ENCODE measurements at regions not wholly inside any gene's neighbourhood (a gene's known extent, or its start where the extent isn't known, plus 50 kb on each side); places are given as distances from the start of the nearest gene placed in this dataset.
"Not testable (repeated sequence)": the region's sequence is repeated elsewhere in the genome, so short reads cannot be mapped to it uniquely, and the experiment has no call there.

DNA sequence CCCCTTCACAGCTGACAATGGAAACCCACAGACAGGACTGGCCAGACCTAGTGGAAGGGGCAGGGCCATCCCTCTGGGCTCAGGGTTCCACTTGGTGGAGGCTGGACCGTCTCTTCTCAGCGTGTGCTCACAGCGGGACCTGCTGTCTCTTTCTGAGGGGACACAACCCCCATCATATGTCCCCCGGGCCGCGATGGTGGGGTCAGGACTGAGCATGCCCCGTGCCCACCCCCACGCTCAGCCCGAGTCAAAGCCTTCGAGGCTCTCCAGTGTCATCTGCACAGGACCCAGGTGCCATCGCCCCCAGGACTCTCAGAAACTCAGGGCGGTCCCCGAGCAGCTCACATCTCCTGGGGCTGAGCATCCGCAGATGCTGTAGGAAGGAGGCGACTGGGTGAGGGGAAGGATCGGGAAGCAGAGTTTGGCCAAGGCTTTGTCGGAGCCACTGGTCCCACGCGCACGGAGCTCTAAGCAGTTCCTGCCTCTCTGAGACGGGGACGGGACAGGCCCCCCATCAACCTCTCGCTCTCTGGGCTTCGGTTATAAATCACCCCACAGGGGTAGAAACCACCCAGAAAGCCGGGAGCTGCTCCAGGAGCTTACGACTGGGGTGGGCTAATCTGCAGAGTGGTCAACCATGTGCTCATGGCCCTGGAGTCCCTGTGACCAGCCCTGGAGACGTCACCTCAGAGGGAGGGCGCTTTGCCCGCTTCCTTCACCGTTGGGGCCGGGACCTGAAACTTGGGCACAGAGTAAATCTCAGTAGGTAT lies 183.4 kb upstream of the SULF2 start:
- no peak for DNase-seq (ENCODE audit: low read depth in 2 of 2)

DNA sequence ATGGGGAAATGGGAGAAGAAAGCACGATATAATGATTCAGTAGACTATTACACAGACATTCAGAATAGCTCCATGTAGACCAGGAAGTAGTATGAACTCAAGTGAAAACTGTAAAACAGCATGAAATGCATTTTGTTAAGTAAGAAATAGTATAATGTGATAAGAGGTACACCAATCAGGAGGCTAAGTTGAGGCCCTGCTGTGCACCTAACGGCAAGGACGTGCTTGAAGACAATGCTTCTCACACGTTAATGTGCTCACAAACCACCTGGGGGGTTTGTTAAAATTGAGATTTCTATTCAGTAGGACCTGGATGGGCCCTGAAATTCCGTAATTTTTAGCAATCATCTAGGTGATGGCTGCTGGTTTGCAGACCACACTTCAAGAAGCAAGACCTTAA lies 178.9 kb upstream of the SULF2 start:
- no peak for DNase-seq (ENCODE audit: low read depth in 2 of 2)

DNA sequence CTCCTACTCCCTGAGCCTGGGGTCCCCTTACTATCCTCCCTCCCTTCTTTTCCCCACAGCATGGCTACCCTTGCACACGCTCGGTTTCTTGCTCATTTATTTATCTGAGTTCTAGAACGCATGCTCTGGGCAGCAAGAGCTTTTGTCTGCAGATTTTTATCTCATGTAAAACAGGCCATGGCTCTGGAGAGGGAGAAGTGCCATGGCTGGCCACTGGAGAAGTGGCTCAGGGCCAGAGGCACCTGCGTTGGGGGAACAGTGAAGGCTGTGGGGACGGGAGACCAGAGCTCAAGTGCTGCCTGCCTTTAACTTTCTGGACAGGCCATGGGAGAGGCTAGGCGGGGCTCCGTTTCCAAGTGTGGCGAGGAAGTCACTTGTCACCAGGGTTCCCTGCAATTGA lies 177.7 kb upstream of the SULF2 start:
- DNase-seq (ENCODE audit: low read depth in 2 of 2), result no peak

DNA sequence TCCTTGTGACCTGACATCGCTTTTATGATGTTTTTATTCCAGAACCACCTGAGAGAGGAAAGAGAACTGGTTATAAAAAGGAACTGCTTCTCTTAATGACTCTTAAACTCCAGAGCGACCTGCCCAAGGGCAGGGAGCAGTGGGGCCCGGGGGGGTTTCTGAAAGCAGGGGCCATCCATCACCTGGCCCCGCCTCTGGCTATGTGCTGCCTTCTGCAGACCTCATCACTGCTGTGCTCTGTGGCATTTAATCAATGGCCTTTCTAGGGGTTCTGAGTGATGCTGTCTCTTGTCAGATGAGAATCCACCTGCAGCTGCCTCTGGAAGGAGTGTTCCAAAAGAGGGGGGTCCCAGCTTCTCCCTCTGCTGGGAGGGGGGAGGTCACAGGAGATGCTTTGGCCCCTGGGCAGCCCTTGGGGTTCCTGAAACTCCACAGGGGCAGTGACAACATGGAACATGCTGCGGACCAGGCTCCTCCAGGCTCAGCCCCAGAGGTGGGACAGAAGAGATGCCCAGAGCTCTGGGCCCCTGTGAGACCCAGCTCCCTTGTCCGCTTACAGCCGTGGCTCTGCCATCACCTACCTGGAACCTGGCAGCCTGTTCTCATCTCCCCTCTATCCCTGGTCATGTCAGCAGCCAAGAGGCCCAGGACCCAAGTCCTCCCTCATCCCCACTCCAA lies 177.1 kb upstream of the SULF2 start:
- DNase-seq (ENCODE audit: low read depth in 2 of 2), result no peak

DNA sequence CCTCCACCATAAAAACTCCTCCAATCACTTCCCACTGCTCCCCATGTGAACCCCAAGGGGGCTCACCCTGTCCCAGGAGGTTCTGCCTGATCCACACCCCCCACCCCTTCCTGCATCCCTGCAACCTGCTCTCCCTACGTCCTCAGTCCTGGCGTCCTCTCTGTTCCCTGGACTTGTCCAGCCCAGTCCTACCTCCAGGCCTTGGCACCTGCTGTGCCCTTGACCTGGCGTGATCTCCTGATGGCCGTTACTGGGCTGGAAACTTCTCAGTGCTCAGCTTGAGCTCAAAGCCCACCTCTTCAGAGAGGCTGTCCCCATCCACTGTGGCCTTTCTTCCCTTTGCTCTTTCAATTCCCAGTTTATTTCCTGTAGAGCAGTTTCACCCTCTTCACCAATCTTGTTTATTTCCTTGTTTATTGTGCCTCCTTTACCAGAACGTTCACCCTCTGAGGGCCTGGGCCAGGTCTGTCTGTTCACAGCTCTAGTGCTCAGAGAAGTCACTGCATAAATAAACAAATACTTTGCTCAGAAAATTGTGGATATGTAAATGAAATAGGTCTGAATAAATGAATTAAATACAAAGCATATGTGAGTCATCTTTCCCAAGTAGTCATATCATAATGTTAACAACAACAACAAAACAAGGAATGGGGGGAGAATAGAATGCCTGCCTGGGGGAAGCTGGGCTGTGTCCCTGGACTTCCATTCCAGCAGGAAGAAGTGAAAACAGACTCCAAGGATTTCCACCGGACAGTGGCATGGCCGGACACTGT lies 175.7 kb upstream of the SULF2 start:
- no peak for DNase-seq (ENCODE audit: low read depth in 2 of 2)

DNA sequence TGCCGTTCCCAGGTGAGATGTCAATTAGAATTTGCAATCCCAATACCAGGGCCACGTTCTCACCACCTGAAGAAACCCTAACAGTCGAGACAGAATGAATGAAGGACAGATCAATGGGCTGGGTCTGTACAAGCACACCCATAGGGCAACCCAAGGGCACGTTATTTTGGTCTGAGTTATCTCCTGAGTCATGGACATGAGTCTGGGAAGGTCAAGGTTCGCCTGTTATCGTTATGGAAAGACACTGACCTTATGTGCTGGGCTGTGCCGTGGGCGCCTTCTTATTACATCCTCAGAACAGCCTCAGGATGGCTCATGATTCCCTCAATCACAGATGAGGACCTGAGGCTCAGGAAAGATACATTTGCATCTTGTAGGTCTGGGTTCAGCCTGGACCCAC lies 175.0 kb upstream of the SULF2 start:
- no peak for DNase-seq (ENCODE audit: low read depth in 2 of 2)

DNA sequence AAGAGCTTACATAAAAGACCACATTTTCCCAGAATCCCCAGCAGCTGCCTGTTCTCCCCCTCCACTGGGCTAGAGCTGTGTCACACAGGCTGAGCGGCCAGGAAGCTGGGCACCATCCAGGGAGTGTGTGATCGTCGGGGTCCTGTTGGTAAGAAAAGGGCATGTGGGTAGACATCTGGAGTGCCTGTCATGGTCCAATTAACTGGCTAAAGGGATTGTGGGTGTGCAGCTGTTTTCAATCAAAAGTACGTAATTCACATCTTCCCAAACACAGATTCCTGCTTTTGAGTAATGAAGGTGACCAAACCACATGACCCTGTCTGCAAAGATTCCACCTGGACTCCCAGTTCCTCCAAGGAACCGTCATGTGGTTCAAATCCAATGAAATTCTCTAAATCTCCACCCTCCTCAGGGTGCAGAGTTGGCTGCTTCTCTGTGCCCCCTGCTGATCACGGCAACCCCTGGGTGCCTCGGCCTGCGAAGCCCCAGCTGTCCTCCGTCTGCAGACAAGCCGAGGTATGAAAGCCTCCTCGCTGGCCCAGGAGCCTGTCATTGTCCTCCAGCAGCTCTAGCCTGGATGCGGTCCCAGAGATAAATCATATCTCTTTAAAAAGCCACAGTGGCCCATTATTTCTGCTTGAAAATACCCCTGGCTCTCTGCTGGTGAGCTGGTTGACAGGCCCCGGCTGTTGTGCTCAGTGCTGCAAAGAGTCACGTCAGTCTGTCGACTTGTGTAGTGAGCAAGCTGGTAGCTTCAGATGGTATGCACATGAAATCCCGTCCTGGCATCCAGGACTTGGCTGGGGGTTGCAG lies 172.9 kb upstream of the SULF2 start:
- DNase-seq (ENCODE audit: low read depth in 2 of 2), result not testable (repeated sequence)

DNA sequence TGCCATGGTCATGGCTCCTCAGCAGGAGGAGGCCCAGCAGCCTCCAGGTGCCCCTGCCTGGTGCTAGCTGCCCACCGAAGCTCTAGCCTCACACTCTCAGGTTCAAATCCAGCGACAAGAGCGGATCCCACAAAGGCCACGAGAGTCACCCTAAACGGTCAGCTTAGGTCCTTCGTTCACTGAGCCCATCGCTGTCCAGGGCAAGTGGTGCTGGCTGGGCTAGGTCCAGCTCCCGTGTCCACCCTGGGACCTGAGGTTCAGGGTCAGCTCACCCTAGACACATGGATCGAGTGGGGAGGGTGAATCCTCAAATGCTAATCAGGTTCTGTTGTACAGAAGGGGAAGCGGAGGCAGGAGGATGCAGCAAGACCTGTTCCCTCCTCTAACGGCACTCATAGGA lies 171.9 kb upstream of the SULF2 start:
- no peak for DNase-seq (ENCODE audit: low read depth in 2 of 2)

DNA sequence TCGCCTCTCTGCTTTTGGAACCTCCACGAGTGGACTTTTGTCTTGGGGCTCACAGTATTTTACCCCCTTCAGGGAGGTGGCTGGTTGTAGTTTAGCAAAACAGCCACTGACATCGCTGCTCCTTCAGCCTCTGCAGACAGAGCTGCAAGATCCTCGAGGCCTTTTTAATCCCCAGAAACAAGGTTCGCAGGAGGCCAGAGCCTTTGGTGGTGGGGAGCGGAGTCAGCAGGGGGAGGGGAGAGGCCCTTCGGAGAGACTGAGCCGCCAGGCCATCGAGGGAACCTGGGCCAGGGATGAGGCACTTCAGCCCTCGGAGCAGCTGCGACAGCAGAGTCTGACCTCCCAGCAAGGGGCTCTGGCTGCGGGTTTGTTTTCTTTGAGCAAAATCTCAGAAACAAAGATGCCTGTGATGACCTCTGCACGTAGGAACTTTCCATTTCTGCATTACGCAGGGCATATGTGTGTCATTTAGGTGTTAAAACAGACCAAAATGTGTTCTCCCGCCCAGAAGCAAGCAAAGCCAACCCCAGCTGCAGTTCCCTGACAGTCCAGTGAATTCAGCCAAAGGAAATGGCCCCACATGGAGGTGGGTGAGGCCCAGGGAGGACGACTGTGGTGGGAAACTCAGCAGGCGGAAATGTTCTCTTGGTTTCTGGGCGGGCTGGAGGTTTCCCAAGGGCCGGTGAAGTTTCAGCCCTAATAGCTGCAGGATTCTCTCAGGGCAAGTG lies 171.2 kb upstream of the SULF2 start:
- DNase-seq (ENCODE audit: low read depth in 2 of 2), result no peak

DNA sequence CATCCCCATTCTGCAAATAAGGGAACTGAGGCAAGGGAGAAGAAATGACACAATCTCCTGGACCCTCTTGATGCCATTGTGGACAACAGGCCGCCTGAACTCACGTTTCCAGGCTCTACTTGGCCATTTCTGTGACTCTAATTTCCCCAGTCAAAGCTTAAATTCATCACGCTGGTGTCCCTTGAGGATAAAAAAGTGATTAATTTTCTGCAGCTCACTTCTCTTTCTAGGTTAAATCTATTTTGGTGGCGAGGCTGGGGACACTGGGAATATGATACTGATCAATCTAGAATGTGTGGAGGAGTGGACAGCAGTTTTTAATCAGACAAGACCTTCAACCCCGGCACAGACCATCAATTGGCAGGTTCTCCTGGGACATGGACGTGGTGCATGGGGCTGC lies 168.2 kb upstream of the SULF2 start:
- DNase-seq (ENCODE audit: low read depth in 2 of 2), result no peak

DNA sequence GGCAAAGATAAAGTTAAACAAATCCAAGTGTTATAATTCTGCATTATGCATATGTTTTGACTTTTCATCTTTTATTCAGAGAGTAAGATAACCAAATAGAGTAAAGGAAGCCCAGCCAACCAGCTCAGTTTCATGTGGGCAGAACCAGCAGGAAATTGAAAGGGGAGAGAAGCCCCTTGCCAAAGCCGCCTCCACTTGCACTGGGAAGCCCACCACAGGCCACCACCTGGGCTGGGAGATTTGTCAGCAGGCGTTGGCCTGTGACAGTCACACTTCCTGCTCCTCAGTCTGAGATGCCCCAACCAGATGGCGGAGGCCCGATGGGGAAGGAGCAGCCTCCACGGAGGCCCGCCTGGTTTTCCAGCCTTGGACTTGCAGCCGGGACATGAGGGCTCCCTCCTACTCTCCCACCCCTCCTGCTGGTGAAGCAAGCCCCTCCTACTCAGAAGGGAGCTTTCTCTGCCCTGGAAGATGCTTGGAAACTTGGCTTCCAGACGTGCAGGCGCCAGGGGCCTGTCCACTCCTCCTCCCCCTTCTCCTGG lies 166.8 kb upstream of the SULF2 start:
- DNase-seq (ENCODE audit: low read depth in 2 of 2), result no peak

DNA sequence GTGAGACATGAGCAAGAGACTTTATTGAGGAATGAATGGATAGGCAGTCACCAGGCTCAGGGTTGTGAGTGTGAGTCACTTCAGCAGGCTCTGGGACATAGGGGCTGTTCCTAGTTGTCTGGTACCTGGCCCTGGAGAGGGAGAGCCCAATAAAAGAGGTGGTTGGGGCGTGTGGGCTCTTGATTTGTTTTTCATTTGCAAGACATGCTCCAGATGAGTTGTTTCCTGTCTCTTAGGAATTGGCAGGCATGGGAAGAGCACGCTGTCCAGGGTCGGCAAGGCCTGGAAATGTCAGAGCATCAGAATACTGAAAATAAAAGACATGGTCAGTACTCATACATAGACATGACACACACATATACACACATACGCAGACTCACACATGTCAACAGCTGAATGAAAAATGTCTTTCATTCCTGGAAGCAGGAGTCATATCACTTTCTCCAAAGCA lies 166.3 kb upstream of the SULF2 start:
- no peak for DNase-seq (ENCODE audit: low read depth in 2 of 2)

DNA sequence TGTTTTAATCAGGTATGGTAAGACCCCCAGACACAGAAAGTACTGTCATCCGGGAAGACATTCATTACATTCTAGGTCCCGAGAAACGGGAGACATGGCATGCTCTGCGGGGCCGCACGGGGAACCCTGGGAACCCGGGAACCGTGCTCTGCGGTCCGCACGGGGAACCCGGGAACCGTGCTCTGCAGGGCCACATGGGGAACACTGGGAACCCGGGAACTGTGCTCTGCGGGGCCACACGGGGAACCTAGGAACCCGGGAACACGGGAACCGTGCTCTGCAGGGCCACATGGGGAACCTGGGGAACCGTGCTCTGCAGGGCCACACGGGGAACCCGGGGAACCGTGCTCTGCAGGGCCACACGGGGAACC lies 165.6 kb upstream of the SULF2 start:
- no peak for DNase-seq (ENCODE audit: low read depth in 2 of 2)

DNA sequence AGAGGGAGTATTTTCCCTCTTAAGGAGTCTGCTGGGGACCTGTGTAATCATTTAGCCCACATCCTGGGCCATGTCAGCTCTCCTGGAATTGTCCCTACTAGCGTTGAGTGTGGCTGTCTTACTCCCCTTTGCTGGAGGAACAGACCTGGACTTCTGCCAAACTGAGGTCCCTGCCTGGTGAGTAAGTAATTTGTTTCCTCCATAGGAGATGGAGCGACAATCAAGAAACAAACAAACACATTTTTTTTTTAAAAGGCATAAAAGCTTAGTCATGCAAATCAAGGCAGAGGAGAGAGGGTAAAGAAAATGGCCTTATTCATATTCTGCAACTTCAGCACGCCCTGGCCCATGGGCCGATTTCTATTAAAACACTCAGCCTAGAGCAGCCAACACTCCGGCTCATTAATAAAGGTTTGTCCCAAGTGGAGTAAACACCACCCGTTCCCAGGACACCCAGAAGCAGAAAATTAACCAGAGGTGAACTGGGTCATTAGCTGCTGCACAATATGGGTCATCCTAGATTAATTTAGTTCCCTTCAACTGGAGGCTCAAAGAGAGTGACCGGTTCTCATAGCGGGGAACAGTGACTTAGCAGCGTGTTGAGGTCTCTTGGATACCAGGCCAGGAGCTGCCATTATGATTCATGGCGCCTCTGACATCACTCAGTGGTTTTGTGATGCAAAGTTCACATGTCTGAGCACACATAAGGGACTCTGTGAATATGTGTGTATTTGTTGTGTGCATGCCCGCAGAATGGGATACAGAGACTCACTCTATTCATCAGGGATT lies 165.0 kb upstream of the SULF2 start:
- DNase-seq (ENCODE audit: low read depth in 2 of 2), result no peak

DNA sequence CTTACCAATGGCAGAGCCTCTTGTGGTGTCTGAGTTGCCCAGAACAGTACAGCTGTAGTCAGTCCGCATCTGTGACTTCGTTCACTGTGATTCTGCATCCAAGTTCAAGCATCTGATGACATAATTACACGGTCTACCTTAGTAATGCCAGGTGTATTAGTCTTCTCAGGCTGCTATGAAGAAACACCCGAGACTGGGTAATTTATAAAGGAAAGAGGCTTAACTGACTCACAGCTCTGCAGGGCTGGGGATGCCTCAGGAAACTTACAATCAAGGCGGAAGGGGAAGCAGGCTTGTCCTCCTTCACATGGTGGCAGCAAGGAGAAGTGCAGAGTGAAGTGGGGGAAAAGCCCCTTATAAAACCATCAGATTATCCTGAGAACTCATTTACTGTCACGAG lies 163.9 kb upstream of the SULF2 start:
- no peak for DNase-seq (ENCODE audit: low read depth in 2 of 2)

DNA sequence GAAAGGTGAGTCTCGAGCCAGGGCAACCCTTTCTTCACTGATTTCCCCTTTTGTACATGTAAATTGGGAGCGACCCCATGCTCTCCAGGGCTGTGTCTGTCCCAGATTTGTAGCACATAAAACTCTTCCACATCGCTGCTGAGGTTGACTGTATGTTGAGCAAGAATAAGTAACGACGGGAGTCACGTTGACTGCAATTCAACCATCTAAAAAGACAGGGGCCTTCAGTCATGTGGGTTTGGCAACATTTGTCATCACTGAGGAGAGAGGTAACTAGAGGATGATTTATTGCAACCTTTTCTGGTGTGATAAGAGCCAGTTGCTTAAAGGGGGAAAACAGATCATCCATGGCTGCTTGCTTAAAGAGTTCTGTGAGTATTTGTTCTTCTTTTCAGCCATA lies 159.4 kb upstream of the SULF2 start:
- DNase-seq (ENCODE audit: low read depth in 2 of 2), result no peak

DNA sequence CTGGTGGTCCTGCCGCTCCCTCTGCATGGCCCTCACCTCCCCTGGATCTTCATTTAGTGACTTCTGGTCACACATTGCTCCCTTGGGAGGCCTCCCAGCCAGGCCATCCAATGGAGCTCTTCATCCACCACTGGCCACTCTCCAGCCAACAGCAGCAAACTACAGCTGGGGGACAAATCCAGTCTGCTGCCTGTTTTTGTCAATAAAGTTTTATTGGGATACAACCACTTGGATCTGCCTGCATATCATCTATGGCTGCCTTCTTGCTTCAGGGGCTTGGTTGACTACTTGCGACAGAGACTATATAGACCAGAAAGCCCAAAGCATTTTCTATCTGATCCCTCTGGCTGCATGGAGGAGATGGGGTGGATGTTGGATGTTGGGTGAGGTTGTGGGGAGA lies 156.6 kb upstream of the SULF2 start:
- no peak for DNase-seq (ENCODE audit: low read depth in 2 of 2)

DNA sequence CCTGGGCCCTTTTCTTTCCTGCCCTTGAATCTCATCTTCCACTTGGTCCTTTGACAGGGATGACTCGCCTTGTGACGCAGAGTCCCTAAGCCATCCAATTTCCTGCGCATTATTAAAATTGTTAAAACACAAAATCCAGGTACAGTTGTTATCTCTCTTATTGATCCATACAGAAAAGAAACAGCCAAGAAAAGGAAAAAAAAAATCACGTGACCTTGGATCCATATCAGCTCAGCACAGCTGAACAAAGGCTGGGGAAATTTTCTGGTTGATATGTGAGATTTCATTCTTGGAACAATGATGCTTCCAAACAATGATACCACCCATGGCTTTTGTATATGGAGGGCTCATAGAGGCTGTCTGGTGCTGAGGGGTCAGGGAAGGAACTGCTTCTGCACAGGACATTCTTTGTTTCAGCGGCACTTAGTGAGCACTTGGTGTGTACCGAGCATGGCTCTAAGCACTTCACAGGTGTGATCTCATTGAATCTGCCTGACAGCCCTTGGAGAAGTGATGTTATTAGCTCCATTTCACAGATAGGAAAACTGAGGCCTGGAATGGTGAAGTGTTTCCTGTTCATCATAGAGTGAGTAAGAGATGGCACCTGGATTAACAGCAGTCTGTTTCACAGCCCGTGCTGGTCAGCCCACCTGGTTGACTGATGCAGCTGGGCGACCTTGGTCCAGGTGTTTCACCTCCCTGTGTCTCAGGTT lies 155.0 kb upstream of the SULF2 start:
- DNase-seq (ENCODE audit: low read depth in 2 of 2), result no peak

DNA sequence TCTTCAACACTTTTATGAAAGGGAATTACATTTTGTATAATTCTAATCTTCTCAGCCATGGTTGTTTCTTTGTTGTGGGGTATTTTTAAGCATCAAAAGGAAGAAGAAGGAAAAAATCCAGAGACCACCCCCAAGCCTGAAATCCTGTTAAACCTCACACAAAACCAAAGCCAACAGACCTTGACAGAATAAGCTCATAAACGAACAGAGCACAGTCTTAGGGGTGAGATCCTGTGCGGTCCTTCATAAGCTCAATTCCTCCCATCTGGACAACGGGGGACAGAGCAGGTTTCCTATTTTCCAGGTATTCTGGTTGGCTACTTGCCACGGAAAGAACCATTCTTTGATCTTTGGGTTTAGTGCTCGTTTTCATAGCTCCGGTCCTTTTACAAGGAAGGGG lies 151.3 kb upstream of the SULF2 start:
- DNase-seq (ENCODE audit: low read depth in 2 of 2), result no peak

DNA sequence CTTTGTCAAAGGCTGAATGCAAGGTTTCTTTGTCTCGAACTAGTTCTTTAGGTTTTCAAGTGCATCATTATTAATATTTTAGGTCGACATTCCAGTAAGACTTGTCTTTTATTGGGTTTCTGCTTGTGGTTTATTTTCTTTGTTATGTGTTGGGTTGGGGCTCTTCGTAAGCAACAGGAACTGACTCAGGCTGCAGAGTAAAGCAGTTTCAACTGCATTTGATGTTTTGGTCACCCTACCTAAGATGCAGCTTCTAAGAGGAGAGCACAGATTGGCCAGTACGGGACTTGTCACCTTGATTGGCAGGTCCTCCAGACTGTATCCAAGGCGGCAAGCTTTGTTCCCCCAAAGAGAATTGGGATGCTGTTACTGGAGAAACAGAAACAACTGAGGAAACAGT lies 149.5 kb upstream of the SULF2 start:
- no peak for DNase-seq (ENCODE audit: low read depth in 2 of 2)

Data from activated CD4-positive, alpha-beta T cell treated with anti-CD3 and anti-CD28 coated beads for 24 hours (primary cell).